MV-4-11 (cell line): ENCODE measurements at regions not wholly inside any gene's neighbourhood (a gene's known extent, or its start where the extent isn't known, plus 50 kb on each side); places are given as distances from the start of the nearest gene placed in this dataset.

Experiments used
- DNase-seq: peaks from one replicate; lab custom pipeline; 2025; lab: John Stamatoyannopoulos, UW

- no peak for DNase-seq
Observed at GRCh38 chr6:10305790-10306415, 109.0 kb downstream of the TFAP2A start.

GRCh38 chr6:10303608-10304506 lies 111.0 kb downstream of the TFAP2A start:
- DNase-seq, result no peak

GRCh38 chr6:10302566-10303235 lies 112.2 kb downstream of the TFAP2A start:
- no peak for DNase-seq

- no peak for DNase-seq
Observed at GRCh38 chr6:10300071-10300470, 114.8 kb downstream of the TFAP2A start.

GRCh38 chr6:10297832-10298231 lies 117.0 kb downstream of the TFAP2A start:
- DNase-seq, result peak; percentile 88

GRCh38 chr6:10278746-10279145 lies 136.1 kb downstream of the TFAP2A start:
- no peak for DNase-seq

GRCh38 chr6:10276660-10277287 lies 138.1 kb downstream of the TFAP2A start:
- DNase-seq, result no peak

- DNase-seq, result no peak
Observed at GRCh38 chr6:10276106-10276505, 138.8 kb downstream of the TFAP2A start.

GRCh38 chr6:10272591-10272990 lies 142.3 kb downstream of the TFAP2A start:
- DNase-seq, result no peak

- DNase-seq, result no peak
Observed at GRCh38 chr6:10271982-10272381, 142.9 kb downstream of the TFAP2A start.

- DNase-seq, result no peak
Observed at GRCh38 chr6:10269814-10270472, 144.9 kb downstream of the TFAP2A start.

- DNase-seq, result no peak
Observed at GRCh38 chr6:10268611-10269310, 146.1 kb downstream of the TFAP2A start.

GRCh38 chr6:10268111-10268510 lies 146.8 kb downstream of the TFAP2A start:
- no peak for DNase-seq

- no peak for DNase-seq
Observed at GRCh38 chr6:10266462-10266861, 148.4 kb downstream of the TFAP2A start.

- DNase-seq, result no peak
Observed at GRCh38 chr6:10266061-10266460, 148.8 kb downstream of the TFAP2A start.

- no peak for DNase-seq
Observed at GRCh38 chr6:10262505-10262904, 152.4 kb downstream of the TFAP2A start.

GRCh38 chr6:10259671-10260070 lies 155.2 kb downstream of the TFAP2A start:
- no peak for DNase-seq

- no peak for DNase-seq
Observed at GRCh38 chr6:10258341-10258740, 156.5 kb downstream of the TFAP2A start.

- DNase-seq, result no peak
Observed at GRCh38 chr6:10256113-10256690, 158.7 kb downstream of the TFAP2A start.

- no peak for DNase-seq
Observed at GRCh38 chr6:10250655-10251220, 164.1 kb downstream of the TFAP2A start.
